BLaER1 (cell line): ENCODE measurements at regions not wholly inside any gene's neighbourhood (a gene's known extent, or its start where the extent isn't known, plus 50 kb on each side); places are given as distances from the start of the nearest gene placed in this dataset.

ENCODE experiments used
- H3K27ac ChIP-seq: shearing (Covaris generic); formaldehyde crosslinking; 2 replicates; pipeline ENCODE4 v1.8.1; 2022
- H3K27me3 ChIP-seq: shearing (Covaris generic); formaldehyde crosslinking; 2 replicates; pipeline ENCODE4 v1.8.1; 2022
- H3K36me3 ChIP-seq: shearing (Covaris generic); formaldehyde crosslinking; 2 replicates; pipeline ENCODE4 v1.8.1; 2022
- H3K4me1 ChIP-seq: shearing (Covaris generic); formaldehyde crosslinking; 2 replicates; pipeline ENCODE4 v1.8.1; 2022
- H3K4me2 ChIP-seq: shearing (Covaris generic); formaldehyde crosslinking; 2 replicates; pipeline ENCODE4 v1.8.1; 2022
- H3K4me3 ChIP-seq: shearing (Covaris generic); formaldehyde crosslinking; 2 replicates; pipeline ENCODE4 v1.8.1; 2022
- H3K9ac ChIP-seq: shearing (Covaris generic); formaldehyde crosslinking; 2 replicates; pipeline ENCODE4 v1.8.1; 2022
- H3K9me3 ChIP-seq: shearing (Covaris generic); formaldehyde crosslinking; 2 replicates; pipeline ENCODE4 v1.8.1; 2022
- H4K20me1 ChIP-seq: shearing (Covaris generic); formaldehyde crosslinking; 2 replicates; pipeline ENCODE4 v1.8.1; 2022
- Cebpa-rat ChIP-seq: shearing (Covaris generic); IDR thresholded peaks from 2 replicates; pipeline ENCODE4 v1.8.1; 2022

GRCh38 chr2:16207151-16207550, 266.8 kb downstream of the MYCN start:
- Histone ChIP-seq H3K4me2 (no peak overlapping the region), H3K27ac (no peak overlapping the region), H3K9me3 (peaks cover 46% of the 10 kb centered on the region), H4K20me1 (no peaks in the 10 kb centered on the region), H3K27me3 (no peaks in the 10 kb centered on the region), H3K4me3 (no peak overlapping the region), H3K36me3 (no peaks in the 10 kb centered on the region; the same call in 1 of the 2 replicates), H3K4me1 (no peaks in the 10 kb centered on the region), H3K9ac (no peak overlapping the region)
- no peak for TF ChIP-seq Cebpa-rat

GRCh38 chr2:16206191-16206944, 266.0 kb downstream of the MYCN start:
- no peak overlapping the region for H3K9ac ChIP-seq
- H3K27me3 ChIP-seq = no peaks in the 10 kb centered on the region
- H3K27ac ChIP-seq = no peak overlapping the region
- no peaks in the 10 kb centered on the region; the same call in 1 of the 2 replicates for H3K36me3 ChIP-seq
- H3K4me3 ChIP-seq = no peak overlapping the region
- no peaks in the 10 kb centered on the region for H3K4me1 ChIP-seq
- peaks cover 40% of the 10 kb centered on the region for H3K9me3 ChIP-seq
- no peak for TF ChIP-seq Cebpa-rat
- H3K4me2 ChIP-seq = no peak overlapping the region
- H4K20me1 ChIP-seq = no peaks in the 10 kb centered on the region

- no peak overlapping the region for H3K4me2 ChIP-seq
- no peak overlapping the region for H3K9ac ChIP-seq
- peaks cover 34% of the 10 kb centered on the region for H3K9me3 ChIP-seq
- no peak overlapping the region for H3K27ac ChIP-seq
- no peak overlapping the region for H3K4me3 ChIP-seq
- no peaks in the 10 kb centered on the region for H3K27me3 ChIP-seq
- no peak for TF ChIP-seq Cebpa-rat
- H3K36me3 ChIP-seq = no peaks in the 10 kb centered on the region; the same call in 1 of the 2 replicates
- H4K20me1 ChIP-seq = no peaks in the 10 kb centered on the region
- no peaks in the 10 kb centered on the region for H3K4me1 ChIP-seq
These were observed 265.3 kb downstream of the MYCN start for GRCh38 chr2:16205631-16206030.

- Histone ChIP-seq H3K36me3 (no peaks in the 10 kb centered on the region; the same call in 1 of the 2 replicates), H3K27me3 (no peaks in the 10 kb centered on the region), H3K4me3 (no peak overlapping the region), H4K20me1 (no peaks in the 10 kb centered on the region), H3K4me1 (no peaks in the 10 kb centered on the region), H3K27ac (no peak overlapping the region), H3K9me3 (peaks cover 30% of the 10 kb centered on the region), H3K9ac (no peak overlapping the region), H3K4me2 (no peak overlapping the region)
- TF ChIP-seq Cebpa-rat = no peak
These were observed 264.7 kb downstream of the MYCN start for GRCh38 chr2:16204886-16205620.

- no peaks in the 10 kb centered on the region; the same call in 1 of the 2 replicates for H3K36me3 ChIP-seq
- peaks cover 22% of the 10 kb centered on the region for H3K9me3 ChIP-seq
- H3K4me3 ChIP-seq = no peak overlapping the region
- no peak overlapping the region for H3K4me2 ChIP-seq
- H3K27me3 ChIP-seq = no peaks in the 10 kb centered on the region
- H3K9ac ChIP-seq = no peak overlapping the region
- TF ChIP-seq Cebpa-rat = no peak
- no peaks in the 10 kb centered on the region for H3K4me1 ChIP-seq
- H4K20me1 ChIP-seq = no peaks in the 10 kb centered on the region
- no peak overlapping the region for H3K27ac ChIP-seq
These were observed 263.9 kb downstream of the MYCN start for GRCh38 chr2:16204251-16204650.

- Histone ChIP-seq H3K36me3 (no peaks in the 10 kb centered on the region; the same call in 1 of the 2 replicates), H3K27ac (no peak overlapping the region), H3K9me3 (peaks cover 17% of the 10 kb centered on the region), H3K4me3 (no peak overlapping the region), H3K27me3 (no peaks in the 10 kb centered on the region), H3K9ac (no peak overlapping the region), H3K4me2 (no peak overlapping the region), H3K4me1 (no peaks in the 10 kb centered on the region), H4K20me1 (no peaks in the 10 kb centered on the region)
- no peak for TF ChIP-seq Cebpa-rat
These were observed 263.3 kb downstream of the MYCN start for GRCh38 chr2:16203691-16204090.

- H3K9me3 ChIP-seq = peaks cover 10% of the 10 kb centered on the region
- no peak for TF ChIP-seq Cebpa-rat
- no peak overlapping the region for H3K9ac ChIP-seq
- H3K27ac ChIP-seq = no peak overlapping the region
- no peaks in the 10 kb centered on the region for H3K27me3 ChIP-seq
- no peaks in the 10 kb centered on the region for H3K4me1 ChIP-seq
- H4K20me1 ChIP-seq = no peaks in the 10 kb centered on the region
- H3K36me3 ChIP-seq = no peaks in the 10 kb centered on the region
- H3K4me2 ChIP-seq = no peak overlapping the region
- H3K4me3 ChIP-seq = no peak overlapping the region
These were observed 262.7 kb downstream of the MYCN start for GRCh38 chr2:16203069-16203468.

- no peak overlapping the region for H3K9ac ChIP-seq
- no peak overlapping the region for H3K27ac ChIP-seq
- no peaks in the 10 kb centered on the region for H4K20me1 ChIP-seq
These were observed 262.1 kb downstream of the MYCN start for GRCh38 chr2:16202266-16203020.

GRCh38 chr2:16201848-16202247, 261.5 kb downstream of the MYCN start:
- Histone ChIP-seq H3K36me3 (no peaks in the 10 kb centered on the region), H3K9ac (no peak overlapping the region), H3K9me3 (no peaks in the 10 kb centered on the region), H3K27me3 (no peaks in the 10 kb centered on the region), H3K4me2 (no peak overlapping the region), H3K27ac (no peak overlapping the region), H3K4me3 (no peak overlapping the region), H4K20me1 (no peaks in the 10 kb centered on the region), H3K4me1 (no peaks in the 10 kb centered on the region)
- no peak for TF ChIP-seq Cebpa-rat

More at GRCh38 chr2:16202266-16203020, 262.1 kb downstream of the MYCN start:
- no peak overlapping the region for H3K4me2 ChIP-seq
- no peak for TF ChIP-seq Cebpa-rat
- H3K27me3 ChIP-seq = no peaks in the 10 kb centered on the region
- H3K9me3 ChIP-seq = peaks cover 5% of the 10 kb centered on the region
- no peaks in the 10 kb centered on the region for H3K4me1 ChIP-seq
- H3K36me3 ChIP-seq = no peaks in the 10 kb centered on the region
- H3K4me3 ChIP-seq = no peak overlapping the region
